ENCODE measurements at regions not wholly inside any gene's neighbourhood (a gene's known extent, or its start where the extent isn't known, plus 50 kb on each side); places are given as distances from the start of the nearest gene placed in this dataset.

DNA sequence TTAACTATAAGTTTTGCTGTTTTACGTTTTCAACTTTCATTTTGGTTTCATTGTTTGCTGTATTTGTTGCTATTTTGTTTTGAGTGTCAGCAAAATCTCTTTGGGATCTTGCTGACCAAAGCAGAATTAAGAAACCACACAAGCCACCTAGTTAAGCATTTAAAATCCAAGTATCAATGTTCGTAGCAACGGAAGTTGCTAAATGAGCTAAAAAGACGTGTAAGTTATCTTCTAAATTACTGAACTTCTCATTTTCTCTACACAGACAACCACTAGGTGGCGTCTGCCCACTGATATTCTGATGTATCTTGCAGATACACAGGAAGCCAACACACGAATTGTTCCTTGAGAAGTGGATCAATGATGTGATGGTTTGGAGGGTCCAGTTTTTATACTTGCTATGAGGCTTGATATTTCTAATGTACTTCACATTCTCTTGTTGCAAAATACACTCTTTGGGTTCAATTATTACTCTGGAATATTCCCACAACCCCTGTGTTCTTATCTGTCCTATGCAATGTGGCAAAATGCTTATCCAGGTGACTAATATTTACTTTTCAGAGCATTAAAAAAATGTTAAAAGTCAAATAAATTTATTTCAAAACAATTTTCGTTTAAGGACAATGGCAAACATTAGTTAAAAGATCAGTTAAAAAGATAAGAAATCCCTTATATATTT is 250.5 kb downstream of the TECRL start:
- Histone ChIP-seq H3K4me3 (peak overlapping the region; percentile 36), H3K27ac (no peak overlapping the region)
- DNase-seq (ENCODE audit: low spot score) = no peak
- no peak for TF ChIP-seq CTCF (IDR thresholded peaks at IDR 0.05)

GRCh38 chr4:64157397-64157796 is 251.9 kb downstream of the TECRL start:
- no peak for TF ChIP-seq CTCF (IDR thresholded peaks at IDR 0.05)
- DNase-seq (ENCODE audit: low spot score) = no peak
- no peak overlapping the region for H3K4me3 ChIP-seq
- no peak overlapping the region for H3K27ac ChIP-seq

DNA sequence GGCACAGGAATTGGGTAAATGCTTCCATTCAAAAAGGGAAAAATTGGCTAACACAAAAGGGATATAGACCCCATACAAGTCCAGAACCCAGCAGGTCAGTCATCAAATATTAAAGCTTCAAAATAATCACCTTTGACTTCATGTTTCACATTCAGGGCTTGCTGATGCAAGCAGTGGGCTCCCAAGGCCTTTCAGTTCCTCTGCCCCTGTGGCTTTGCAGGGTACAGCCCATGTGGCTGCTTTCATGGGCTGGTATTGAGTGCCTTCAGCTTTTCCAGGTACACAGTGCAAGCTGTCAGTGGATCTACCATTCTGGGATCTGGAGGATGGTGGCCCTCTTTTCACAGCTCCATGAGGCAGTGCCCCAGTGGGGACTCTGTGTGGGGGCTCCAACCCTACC is 253.0 kb downstream of the TECRL start:
- no peak for DNase-seq (ENCODE audit: low spot score)
- TF ChIP-seq CTCF (IDR thresholded peaks at IDR 0.05) = no peak
- Histone ChIP-seq H3K27ac (no peak overlapping the region), H3K4me3 (no peak overlapping the region)

DNA sequence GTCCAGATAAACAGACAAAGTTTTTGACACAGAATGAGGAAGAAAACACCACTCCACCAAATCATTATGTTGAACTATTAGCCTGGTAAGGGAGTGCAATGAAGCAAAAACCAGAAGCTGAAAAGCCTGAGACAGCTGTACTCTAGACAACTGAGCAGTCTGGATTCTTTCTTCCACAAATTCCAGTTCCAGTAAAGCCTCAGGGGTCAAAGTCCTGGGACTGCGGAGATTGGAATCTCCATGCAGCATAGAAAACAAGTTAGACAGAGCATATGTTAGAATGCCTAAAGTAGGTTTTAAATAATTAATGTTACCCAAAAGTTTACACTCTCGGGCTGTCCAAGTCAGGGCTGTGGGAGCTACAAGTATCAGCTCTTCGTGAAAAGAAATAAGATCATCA is 263.2 kb downstream of the TECRL start:
- no peak for TF ChIP-seq CTCF (IDR thresholded peaks at IDR 0.05)
- H3K27ac ChIP-seq = no peak overlapping the region
- DNase-seq (ENCODE audit: low spot score) = no peak

GRCh38 chr4:64144994-64145393 is 264.3 kb downstream of the TECRL start:
- TF ChIP-seq CTCF (IDR thresholded peaks at IDR 0.05) = no peak
- Histone ChIP-seq H3K27ac (no peak overlapping the region), H3K4me3 (no peak overlapping the region)
- no peak for DNase-seq (ENCODE audit: low spot score)

More for the DNA sequence above, 263.2 kb downstream of the TECRL start:
- no peak overlapping the region for H3K4me3 ChIP-seq

GRCh38 chr4:64130907-64131306 is 278.3 kb downstream of the TECRL start:
- DNase-seq (ENCODE audit: low spot score) = no peak
- no peak for TF ChIP-seq CTCF (IDR thresholded peaks at IDR 0.05)
- H3K4me3 ChIP-seq = no peak overlapping the region
- H3K27ac ChIP-seq = no peak overlapping the region

DNA sequence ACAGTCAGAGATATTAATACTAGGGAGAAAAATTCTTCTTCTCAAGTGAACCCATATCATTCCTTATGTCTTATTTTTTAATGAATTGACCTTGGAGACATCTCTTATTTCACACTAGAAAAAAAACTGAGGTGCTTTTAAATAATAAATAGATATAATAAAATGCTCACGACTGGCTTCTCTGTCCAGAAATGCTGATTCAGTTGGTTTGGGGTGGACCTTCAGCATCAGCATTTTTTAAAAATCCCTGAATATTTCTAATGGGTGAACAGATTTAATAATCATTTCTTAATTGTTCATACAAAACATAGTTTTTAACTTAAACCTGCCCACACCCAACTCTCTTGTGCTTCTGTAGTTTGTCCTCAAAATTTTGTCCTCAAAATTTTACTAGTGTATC is 283.9 kb downstream of the TECRL start:
- Histone ChIP-seq H3K4me3 (no peak overlapping the region), H3K27ac (no peak overlapping the region)
- DNase-seq (ENCODE audit: low spot score) = no peak
- TF ChIP-seq CTCF (IDR thresholded peaks at IDR 0.05) = no peak
